ENCODE measurements at regions not wholly inside any gene's neighbourhood (a gene's known extent, or its start where the extent isn't known, plus 50 kb on each side); places are given as distances from the start of the nearest gene placed in this dataset.

DNA sequence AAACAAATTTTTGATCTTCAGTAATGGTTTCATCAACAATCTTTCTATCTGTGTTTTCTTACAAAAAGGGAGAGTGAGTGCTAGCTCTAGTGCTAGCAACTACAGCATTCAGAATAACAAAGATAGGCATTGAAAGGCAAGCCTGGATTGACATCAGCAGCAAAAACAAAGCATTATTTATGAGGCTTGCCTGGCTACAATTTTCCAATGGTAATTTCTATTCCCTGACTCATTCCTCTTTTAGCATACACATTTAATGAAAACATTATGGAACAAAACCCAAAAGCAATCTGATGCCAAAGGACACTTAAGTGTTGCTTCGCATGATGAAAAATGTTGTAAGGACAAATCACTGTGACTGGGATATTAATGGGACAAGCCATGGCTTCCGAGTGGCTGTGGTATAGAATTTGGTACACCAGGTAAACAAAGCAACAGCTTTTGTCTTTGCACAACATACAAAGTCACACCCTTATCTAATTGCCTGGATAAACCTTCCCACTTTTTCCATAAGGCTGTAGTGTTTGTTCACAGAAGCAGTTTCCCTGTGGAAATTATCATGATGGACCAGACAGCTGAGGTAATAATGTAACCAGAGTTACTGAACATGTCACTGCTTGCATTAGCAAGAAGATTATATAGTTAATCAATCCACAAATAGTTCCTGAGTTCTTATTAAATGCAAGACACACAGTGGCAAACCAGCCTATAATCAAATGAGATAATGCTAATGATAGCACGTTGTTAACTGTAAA is 179.8 kb upstream of the EDIL3 start:
- DNase-seq (ENCODE audit: extremely low spot score) = no peak
- Histone ChIP-seq H3K4me3 (no peak overlapping the region), H3K27me3 (no peaks in the 10 kb centered on the region), H3K27ac (replicated peaks in 1 of 4) (no peak overlapping the region), H3K4me1 (no peaks in the 10 kb centered on the region), H3K9me3 (no peaks in the 10 kb centered on the region), H3K36me3 (no peaks in the 10 kb centered on the region)
- TF ChIP-seq POLR2AphosphoS5 (IDR thresholded peaks at IDR 0.05) (no peak), EP300 (IDR thresholded peaks at IDR 0.05) (no peak), CTCF (IDR thresholded peaks at IDR 0.05) (no peak), POLR2A (IDR thresholded peaks at IDR 0.05; ENCODE audit: low read depth) (no peak)
- 83% methylated on average over 3 of the region's 3 CpGs for WGBS
- intact Hi-C loops (cut with DNase I) = no loop called here

DNA sequence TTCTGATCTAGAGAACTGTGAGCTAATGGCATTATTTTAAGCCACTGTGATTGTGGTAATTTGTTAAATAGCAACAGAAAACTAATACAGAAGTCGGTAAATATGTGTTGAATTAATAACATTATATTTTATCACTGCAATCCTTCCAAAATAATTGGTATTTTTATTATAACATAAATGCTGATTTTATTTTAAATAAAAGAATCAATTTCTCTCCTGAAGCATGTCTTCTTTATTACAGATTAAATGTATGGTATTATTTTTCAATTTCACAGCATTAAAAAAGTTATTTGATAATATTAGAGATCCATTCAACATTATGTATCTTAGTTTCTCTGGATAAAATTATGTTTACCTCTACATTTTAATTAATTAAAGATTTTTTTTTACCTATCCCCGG is 165.5 kb upstream of the EDIL3 start:
- intact Hi-C loops (cut with DNase I) = no loop called here
- Histone ChIP-seq H3K9me3 (peaks cover 0 to 4% (median 0%) of the 10 kb centered on the region in 4 donors), H3K4me3 (no peak overlapping the region), H3K36me3 (no peaks in the 10 kb centered on the region), H3K27ac (replicated peaks in 1 of 4) (no peak overlapping the region), H3K27me3 (no peaks in the 10 kb centered on the region), H3K4me1 (no peaks in the 10 kb centered on the region)
- WGBS = 86% methylated on average over 2 of the region's 2 CpGs
- TF ChIP-seq POLR2AphosphoS5 (IDR thresholded peaks at IDR 0.05) (no peak), EP300 (IDR thresholded peaks at IDR 0.05) (no peak), POLR2A (IDR thresholded peaks at IDR 0.05; ENCODE audit: low read depth) (no peak), CTCF (IDR thresholded peaks at IDR 0.05) (no peak)
- no peak for DNase-seq (ENCODE audit: extremely low spot score)

DNA sequence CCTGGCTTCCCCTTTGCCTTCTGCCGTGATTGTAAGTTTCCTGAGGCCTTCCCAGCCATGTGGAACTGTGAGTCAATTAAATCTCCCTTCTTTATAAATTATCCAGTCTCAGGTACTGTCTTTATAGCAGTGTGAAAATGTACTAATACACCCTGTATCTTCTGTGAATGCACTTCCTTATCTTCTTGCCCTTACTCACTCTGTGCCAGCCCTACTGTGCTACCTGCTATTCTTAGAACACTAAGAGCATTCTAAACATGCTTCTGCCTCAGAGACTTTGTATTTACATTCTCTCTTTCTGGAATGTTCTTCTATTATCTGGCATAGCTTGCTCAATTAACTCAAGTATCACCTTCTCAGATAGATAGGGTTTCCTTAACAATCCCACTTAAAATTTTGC is 164.4 kb upstream of the EDIL3 start:
- 50% methylated on average over 1 of the region's 1 CpG for WGBS
- no peak for TF ChIP-seq EP300 (IDR thresholded peaks at IDR 0.05)
- no peak for TF ChIP-seq POLR2A (IDR thresholded peaks at IDR 0.05; ENCODE audit: low read depth)
- TF ChIP-seq POLR2AphosphoS5 (IDR thresholded peaks at IDR 0.05) = no peak
- no peak for TF ChIP-seq CTCF (IDR thresholded peaks at IDR 0.05)
- DNase-seq (ENCODE audit: extremely low spot score) = no peak
- intact Hi-C loops (cut with DNase I) = no loop called here
- H3K36me3 ChIP-seq = no peaks in the 10 kb centered on the region
- H3K4me1 ChIP-seq = no peaks in the 10 kb centered on the region
- H3K27me3 ChIP-seq = no peaks in the 10 kb centered on the region
- H3K9me3 ChIP-seq = no peaks in the 10 kb centered on the region
- H3K4me3 ChIP-seq = no peak overlapping the region
- H3K27ac ChIP-seq (replicated peaks in 1 of 4) = no peak overlapping the region

GRCh38 chr5:84546686-84547085 is 162.0 kb upstream of the EDIL3 start:
- WGBS = 91% methylated on average over 3 of the region's 3 CpGs
- no peak overlapping the region for H3K27ac ChIP-seq (replicated peaks in 1 of 4)

More at GRCh38 chr5:84546686-84547085, 162.0 kb upstream of the EDIL3 start:
- Histone ChIP-seq H3K36me3 (no peaks in the 10 kb centered on the region), H3K4me3 (no peak overlapping the region), H3K4me1 (no peaks in the 10 kb centered on the region), H3K27me3 (no peaks in the 10 kb centered on the region), H3K9me3 (no peaks in the 10 kb centered on the region)
- no peak for DNase-seq (ENCODE audit: extremely low spot score)
- intact Hi-C loops (cut with DNase I) = no loop called here
- TF ChIP-seq EP300 (IDR thresholded peaks at IDR 0.05) (no peak), CTCF (IDR thresholded peaks at IDR 0.05) (no peak), POLR2AphosphoS5 (IDR thresholded peaks at IDR 0.05) (no peak), POLR2A (IDR thresholded peaks at IDR 0.05; ENCODE audit: low read depth) (no peak)

Measured in esophagus muscularis mucosa (tissue), 4 donors.